HG03135 (cell line): ENCODE measurements at regions not wholly inside any gene's neighbourhood (a gene's known extent, or its start where the extent isn't known, plus 50 kb on each side); places are given as distances from the start of the nearest gene placed in this dataset.

Source experiments
- ATAC-seq: cut with Tn5 transposase; IDR thresholded peaks from one replicate; pipeline ENCODE4 v1.9.1; 2021; ENCODE audit warnings: mild to moderate bottlenecking, moderate library complexity; ENCODE audit not compliant: unreplicated experiment

GRCh38 chr4:130395871-130396270 is 1299.9 kb downstream of the C4orf33 start:
- ATAC-seq, result no peak

GRCh38 chr4:130403221-130403620 is 1307.3 kb downstream of the C4orf33 start:
- ATAC-seq, result no peak

GRCh38 chr4:130416228-130416627 is 1320.3 kb downstream of the C4orf33 start:
- no peak for ATAC-seq

- no peak for ATAC-seq
Observed at GRCh38 chr4:130419211-130419975, 1323.4 kb downstream of the C4orf33 start.

- ATAC-seq, result no peak
Observed at GRCh38 chr4:130422261-130422660, 1326.3 kb downstream of the C4orf33 start.

GRCh38 chr4:130424211-130424610 is 1328.3 kb downstream of the C4orf33 start:
- ATAC-seq, result no peak

GRCh38 chr4:130432289-130432688 is 1336.3 kb downstream of the C4orf33 start:
- no peak for ATAC-seq

- ATAC-seq, result no peak
Observed at GRCh38 chr4:130449741-130450140, 1353.8 kb downstream of the C4orf33 start.

- no peak for ATAC-seq
Observed at GRCh38 chr4:130468340-130468739, 1372.4 kb downstream of the C4orf33 start.

GRCh38 chr4:130478406-130478805 is 1382.5 kb downstream of the C4orf33 start:
- ATAC-seq, result no peak

- no peak for ATAC-seq
Observed at GRCh38 chr4:130479020-130479419, 1383.1 kb downstream of the C4orf33 start.

- ATAC-seq, result no peak
Observed at GRCh38 chr4:130479674-130480073, 1383.7 kb downstream of the C4orf33 start.

GRCh38 chr4:130484826-130485225 is 1388.9 kb downstream of the C4orf33 start:
- ATAC-seq, result no peak

GRCh38 chr4:130485371-130485770 is 1389.4 kb downstream of the C4orf33 start:
- no peak for ATAC-seq

- no peak for ATAC-seq
Observed at GRCh38 chr4:130486186-130486585, 1390.2 kb downstream of the C4orf33 start.

GRCh38 chr4:130486841-130487240 is 1390.9 kb downstream of the C4orf33 start:
- ATAC-seq, result no peak

- ATAC-seq, result no peak
Observed at GRCh38 chr4:130510661-130511060, 1414.7 kb downstream of the C4orf33 start.

- ATAC-seq, result no peak
Observed at GRCh38 chr4:130511776-130512175, 1415.8 kb downstream of the C4orf33 start.

- no peak for ATAC-seq
Observed at GRCh38 chr4:130524057-130524456, 1428.1 kb downstream of the C4orf33 start.

GRCh38 chr4:130530505-130530904 is 1434.6 kb downstream of the C4orf33 start:
- ATAC-seq, result no peak

GRCh38 chr4:130534651-130535050 is 1438.7 kb downstream of the C4orf33 start:
- no peak for ATAC-seq

- no peak for ATAC-seq
Observed at GRCh38 chr4:130542953-130543352, 1447.0 kb downstream of the C4orf33 start.

- no peak for ATAC-seq
Observed at GRCh38 chr4:130545171-130545570, 1449.2 kb downstream of the C4orf33 start.
